GM12872 (cell line): ENCODE measurements at regions not wholly inside any gene's neighbourhood (a gene's known extent, or its start where the extent isn't known, plus 50 kb on each side); places are given as distances from the start of the nearest gene placed in this dataset.

Experiments used
- CTCF ChIP-seq: IDR thresholded peaks from 3 replicates; pipeline ENCODE4 v1.5.1; 2011; ENCODE audit warnings: low read depth, mild to moderate bottlenecking, low read length, moderate library complexity; ENCODE audit not compliant: insufficient read depth

- TF ChIP-seq CTCF = no peak
These were observed 1461.9 kb downstream of the MAT2B start for GRCh38 chr5:164967354-164967753.

- no peak for TF ChIP-seq CTCF
These were observed 1467.6 kb downstream of the MAT2B start for GRCh38 chr5:164972973-164973372.

- TF ChIP-seq CTCF = no peak
These were observed 1470.6 kb downstream of the MAT2B start for GRCh38 chr5:164975986-164976385.

- no peak for TF ChIP-seq CTCF
These were observed 1475.1 kb downstream of the MAT2B start for GRCh38 chr5:164980480-164980879.

GRCh38 chr5:164998142-164998541, 1492.7 kb downstream of the MAT2B start:
- no peak for TF ChIP-seq CTCF

GRCh38 chr5:164998590-164998989, 1493.2 kb downstream of the MAT2B start:
- TF ChIP-seq CTCF = no peak

- no peak for TF ChIP-seq CTCF
These were observed 1495.2 kb downstream of the MAT2B start for GRCh38 chr5:165000479-165001190.
